Neural progenitor cell (in vitro differentiated cells): ENCODE measurements at regions not wholly inside any gene's neighbourhood (a gene's known extent, or its start where the extent isn't known, plus 50 kb on each side); places are given as distances from the start of the nearest gene placed in this dataset.

Source experiments
- CTCF ChIP-seq: fragments of 200-600 bp; sonication (generic); IDR thresholded peaks from 2 replicates; pipeline ENCODE4 v1.5.1; 2017; ENCODE audit warnings: antibody characterized with exemption, mild to moderate bottlenecking
- EZH2 ChIP-seq: fragments of 200-600 bp; sonication (generic); IDR thresholded peaks from 2 replicates; pipeline ENCODE4 v1.6.1; 2017; ENCODE audit warnings: antibody characterized with exemption, mild to moderate bottlenecking, moderate library complexity
- EZH2phosphoT487 ChIP-seq: fragments of 200-600 bp; sonication (generic); IDR thresholded peaks from 2 replicates; pipeline ENCODE4 v1.6.1; 2017; ENCODE audit warnings: antibody characterized with exemption

GRCh38 chr4:96646146-96646545 is 806.3 kb downstream of the PDHA2 start:
- no peak for TF ChIP-seq CTCF
- TF ChIP-seq EZH2 = no peak
- TF ChIP-seq EZH2phosphoT487 = no peak
